OCI-LY3 (cell line): ENCODE measurements at regions not wholly inside any gene's neighbourhood (a gene's known extent, or its start where the extent isn't known, plus 50 kb on each side); places are given as distances from the start of the nearest gene placed in this dataset.

Experiments
- EZH2phosphoT487 ChIP-seq: fragments of 200-600 bp; shearing (Covaris generic); IDR thresholded peaks from 2 replicates; pipeline ENCODE4 v1.6.1; 2018; ENCODE audit warnings: antibody characterized with exemption, mixed run types, low read depth
- TF ChIP-seq, protein P1 (sequence below): fragments of 200-600, 300-600 bp; sonication (generic); IDR thresholded peaks from 2 replicates; pipeline ENCODE4 v1.5.1; 2014; ENCODE audit warnings: antibody characterized with exemption, low read length, low read depth

GRCh38 chr10:18868919-18869318 lies 179.7 kb upstream of the MALRD1 start:
- TF ChIP-seq, protein P1, sequence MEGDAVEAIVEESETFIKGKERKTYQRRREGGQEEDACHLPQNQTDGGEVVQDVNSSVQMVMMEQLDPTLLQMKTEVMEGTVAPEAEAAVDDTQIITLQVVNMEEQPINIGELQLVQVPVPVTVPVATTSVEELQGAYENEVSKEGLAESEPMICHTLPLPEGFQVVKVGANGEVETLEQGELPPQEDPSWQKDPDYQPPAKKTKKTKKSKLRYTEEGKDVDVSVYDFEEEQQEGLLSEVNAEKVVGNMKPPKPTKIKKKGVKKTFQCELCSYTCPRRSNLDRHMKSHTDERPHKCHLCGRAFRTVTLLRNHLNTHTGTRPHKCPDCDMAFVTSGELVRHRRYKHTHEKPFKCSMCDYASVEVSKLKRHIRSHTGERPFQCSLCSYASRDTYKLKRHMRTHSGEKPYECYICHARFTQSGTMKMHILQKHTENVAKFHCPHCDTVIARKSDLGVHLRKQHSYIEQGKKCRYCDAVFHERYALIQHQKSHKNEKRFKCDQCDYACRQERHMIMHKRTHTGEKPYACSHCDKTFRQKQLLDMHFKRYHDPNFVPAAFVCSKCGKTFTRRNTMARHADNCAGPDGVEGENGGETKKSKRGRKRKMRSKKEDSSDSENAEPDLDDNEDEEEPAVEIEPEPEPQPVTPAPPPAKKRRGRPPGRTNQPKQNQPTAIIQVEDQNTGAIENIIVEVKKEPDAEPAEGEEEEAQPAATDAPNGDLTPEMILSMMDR, result no peak
- TF ChIP-seq EZH2phosphoT487, result no peak
